ENCODE measurements at regions not wholly inside any gene's neighbourhood (a gene's known extent, or its start where the extent isn't known, plus 50 kb on each side); places are given as distances from the start of the nearest gene placed in this dataset.

GRCh38 chr7:145753004-145753403 is 363.6 kb upstream of the CNTNAP2 start:
- Mint-ChIP-seq H3K4me1 (no peaks in the 10 kb centered on the region), H3K4me3 (no peak overlapping the region), H3K36me3 (no peaks in the 10 kb centered on the region), H3K9me3 (peaks cover 3 to 16% of the 10 kb centered on the region in 2 donors), H3K27ac (no peak overlapping the region), H3K27me3 (ENCODE audit: low read depth in 2 of 2) (no peaks in the 10 kb centered on the region)
- Histone ChIP-seq H3K36me3 (ENCODE audit: control insufficient read depth, insufficient read depth, low read length) (no peaks in the 10 kb centered on the region), H3K9me3 (ENCODE audit: control insufficient read depth, insufficient read depth, low read length) (peaks cover 11% of the 10 kb centered on the region), H3K27me3 (ENCODE audit: control insufficient read depth, insufficient read depth, low read length) (no peaks in the 10 kb centered on the region), H3K4me3 (ENCODE audit: low read length) (no peak overlapping the region), H3K27ac (ENCODE audit: low read length) (no peak overlapping the region), H3K4me1 (ENCODE audit: control insufficient read depth, insufficient read depth, low read length) (no peaks in the 10 kb centered on the region)
- intact Hi-C loops (cut with micrococcal nuclease) = no loop called here
- no peak for ATAC-seq
- DNase-seq = no peak
- 88% methylated on average over 11 of the region's 11 CpGs for WGBS (ENCODE audit: insufficient coverage)
- no peak for TF ChIP-seq CTCF (IDR thresholded peaks at IDR 0.05)

GRCh38 chr7:145737617-145738016 is 379.0 kb upstream of the CNTNAP2 start:
- TF ChIP-seq CTCF (IDR thresholded peaks at IDR 0.05) = no peak
- H3K4me1 Mint-ChIP-seq = no peaks in the 10 kb centered on the region
- no peak overlapping the region for H3K27ac ChIP-seq (ENCODE audit: low read length)

GRCh38 chr7:145735061-145735460 is 381.5 kb upstream of the CNTNAP2 start:
- H3K27ac Mint-ChIP-seq = no peak overlapping the region
- 96% methylated on average over 2 of the region's 3 CpGs for WGBS (ENCODE audit: insufficient coverage)
- peaks cover 21 to 32% of the 10 kb centered on the region in 2 donors for H3K9me3 Mint-ChIP-seq
- Histone ChIP-seq H3K27ac (ENCODE audit: low read length) (no peak overlapping the region), H3K27me3 (ENCODE audit: control insufficient read depth, insufficient read depth, low read length) (no peaks in the 10 kb centered on the region), H3K4me3 (ENCODE audit: low read length) (no peak overlapping the region), H3K36me3 (ENCODE audit: control insufficient read depth, insufficient read depth, low read length) (no peaks in the 10 kb centered on the region), H3K9me3 (ENCODE audit: control insufficient read depth, insufficient read depth, low read length) (no peaks in the 10 kb centered on the region), H3K4me1 (ENCODE audit: control insufficient read depth, insufficient read depth, low read length) (no peaks in the 10 kb centered on the region)
- intact Hi-C loops (cut with micrococcal nuclease) = no loop called here
- DNase-seq (no peak), ATAC-seq (no peak)
- peaks cover 6% of the 10 kb centered on the region for H3K36me3 Mint-ChIP-seq
- H3K4me3 Mint-ChIP-seq = no peak overlapping the region
- TF ChIP-seq CTCF (IDR thresholded peaks at IDR 0.05) = no peak
- H3K4me1 Mint-ChIP-seq = no peaks in the 10 kb centered on the region
- H3K27me3 Mint-ChIP-seq (ENCODE audit: low read depth in 2 of 2) = no peaks in the 10 kb centered on the region

More at GRCh38 chr7:145737617-145738016, 379.0 kb upstream of the CNTNAP2 start:
- no peaks in the 10 kb centered on the region for H3K9me3 ChIP-seq (ENCODE audit: control insufficient read depth, insufficient read depth, low read length)
- WGBS (ENCODE audit: insufficient coverage) = 75% methylated on average over 1 of the region's 2 CpGs
- intact Hi-C loops (cut with micrococcal nuclease) = no loop called here
- H3K36me3 ChIP-seq (ENCODE audit: control insufficient read depth, insufficient read depth, low read length) = no peaks in the 10 kb centered on the region
- H3K4me3 Mint-ChIP-seq = no peak overlapping the region
- no peak for ATAC-seq
- peaks cover 6% of the 10 kb centered on the region for H3K36me3 Mint-ChIP-seq
- DNase-seq = no peak
- H3K4me3 ChIP-seq (ENCODE audit: low read length) = no peak overlapping the region
- peaks cover 19 to 30% of the 10 kb centered on the region in 2 donors for H3K9me3 Mint-ChIP-seq
- H3K27ac Mint-ChIP-seq = no peak overlapping the region
- no peaks in the 10 kb centered on the region for H3K27me3 ChIP-seq (ENCODE audit: control insufficient read depth, insufficient read depth, low read length)
- no peaks in the 10 kb centered on the region for H3K27me3 Mint-ChIP-seq (ENCODE audit: low read depth in 2 of 2)
- H3K4me1 ChIP-seq (ENCODE audit: control insufficient read depth, insufficient read depth, low read length) = no peaks in the 10 kb centered on the region

- WGBS (ENCODE audit: insufficient coverage) = 46% methylated on average over 2 of the region's 2 CpGs
- Histone ChIP-seq H3K27ac (ENCODE audit: low read length) (no peak overlapping the region), H3K9me3 (ENCODE audit: control insufficient read depth, insufficient read depth, low read length) (no peaks in the 10 kb centered on the region), H3K4me3 (ENCODE audit: low read length) (no peak overlapping the region), H3K4me1 (ENCODE audit: control insufficient read depth, insufficient read depth, low read length) (no peaks in the 10 kb centered on the region), H3K27me3 (ENCODE audit: control insufficient read depth, insufficient read depth, low read length) (no peaks in the 10 kb centered on the region), H3K36me3 (ENCODE audit: control insufficient read depth, insufficient read depth, low read length) (no peaks in the 10 kb centered on the region)
- DNase-seq = no peak
- intact Hi-C loops (cut with micrococcal nuclease) = no loop called here
- H3K4me1 Mint-ChIP-seq = no peaks in the 10 kb centered on the region
- peaks cover 6% of the 10 kb centered on the region for H3K36me3 Mint-ChIP-seq
- no peaks in the 10 kb centered on the region for H3K27me3 Mint-ChIP-seq (ENCODE audit: low read depth in 2 of 2)
- H3K27ac Mint-ChIP-seq = no peak overlapping the region
- H3K9me3 Mint-ChIP-seq = peaks cover 21 to 30% of the 10 kb centered on the region in 2 donors
- H3K4me3 Mint-ChIP-seq = no peak overlapping the region
- ATAC-seq = no peak
- no peak for TF ChIP-seq CTCF (IDR thresholded peaks at IDR 0.05)
These were observed 384.1 kb upstream of the CNTNAP2 start for GRCh38 chr7:145732521-145732920.
